ENCODE measurements at regions not wholly inside any gene's neighbourhood (a gene's known extent, or its start where the extent isn't known, plus 50 kb on each side); places are given as distances from the start of the nearest gene placed in this dataset.
"Not testable (repeated sequence)": the region's sequence is repeated elsewhere in the genome, so short reads cannot be mapped to it uniquely, and the experiment has no call there.

DNA sequence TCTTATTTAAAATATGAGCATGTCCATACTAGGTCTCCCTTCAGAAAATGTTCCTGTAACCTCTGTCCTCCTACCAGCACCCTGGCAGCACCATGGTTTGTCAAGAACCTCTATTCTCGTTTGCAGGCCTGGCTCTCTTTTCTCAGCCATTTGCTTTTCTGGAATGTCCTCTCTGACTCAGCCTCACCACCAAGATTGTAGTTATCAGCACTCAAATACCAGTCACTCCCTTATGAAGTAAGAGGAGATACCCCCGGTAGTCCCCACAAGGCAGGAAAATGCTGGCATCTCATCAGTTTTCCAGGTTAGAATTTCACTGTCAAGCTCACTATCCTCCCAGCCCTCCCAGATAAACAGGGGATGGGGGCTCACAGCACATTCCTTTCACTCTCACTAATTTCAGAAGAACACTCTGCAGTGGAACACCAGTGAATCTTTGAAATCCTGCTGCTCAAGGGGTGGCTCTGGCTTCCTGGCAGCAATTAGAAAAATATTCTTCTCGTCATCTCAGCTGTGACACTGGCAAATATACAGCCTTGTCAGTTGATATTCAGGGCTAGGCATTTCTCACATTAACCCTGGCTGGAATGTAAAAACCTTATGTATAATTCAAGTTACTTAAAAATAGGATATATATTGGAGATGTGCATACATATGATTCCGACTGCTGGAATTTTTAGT, 129.2 kb downstream of the TBX18 start:
- no peak for DNase-seq

DNA sequence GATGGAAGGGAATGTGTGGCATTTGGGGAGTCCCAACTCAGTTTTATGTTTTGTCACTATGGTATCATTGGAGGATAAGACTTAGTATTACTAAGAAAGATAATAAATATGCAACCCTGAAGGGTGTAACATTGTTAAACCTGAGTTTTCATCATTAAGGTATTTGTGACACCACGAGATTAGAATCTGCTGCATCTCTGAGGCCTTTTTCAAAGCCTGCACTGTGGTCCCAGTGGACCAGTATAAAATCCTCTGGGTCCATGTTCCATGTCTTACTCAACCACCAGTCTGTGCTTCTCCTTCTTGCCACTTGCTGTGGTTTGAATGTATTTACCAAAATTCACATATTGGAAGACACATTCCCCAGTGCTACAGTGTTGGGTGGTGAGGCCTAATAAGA, 130.6 kb downstream of the TBX18 start:
- DNase-seq = no peak

DNA sequence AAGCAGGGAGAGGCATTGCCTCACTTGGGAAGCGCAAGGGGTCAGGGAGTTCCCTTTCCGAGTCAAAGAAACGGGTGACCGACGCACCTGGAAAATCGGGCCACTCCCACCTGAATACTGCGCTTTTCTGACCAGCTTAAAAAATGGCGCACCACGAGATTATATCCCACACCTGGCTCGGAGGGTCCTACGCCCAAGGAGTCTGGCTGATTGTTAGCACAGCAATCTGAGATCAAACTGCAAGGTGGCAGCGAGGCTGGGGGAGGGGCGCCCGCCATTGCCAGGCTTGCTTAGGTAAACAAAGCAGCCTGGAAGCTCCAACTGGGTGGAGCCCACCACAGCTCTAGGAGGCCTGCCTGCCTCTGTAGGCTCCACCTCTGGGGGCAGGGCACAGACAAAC, 137.9 kb downstream of the TBX18 start:
- not testable (repeated sequence) for DNase-seq

DNA sequence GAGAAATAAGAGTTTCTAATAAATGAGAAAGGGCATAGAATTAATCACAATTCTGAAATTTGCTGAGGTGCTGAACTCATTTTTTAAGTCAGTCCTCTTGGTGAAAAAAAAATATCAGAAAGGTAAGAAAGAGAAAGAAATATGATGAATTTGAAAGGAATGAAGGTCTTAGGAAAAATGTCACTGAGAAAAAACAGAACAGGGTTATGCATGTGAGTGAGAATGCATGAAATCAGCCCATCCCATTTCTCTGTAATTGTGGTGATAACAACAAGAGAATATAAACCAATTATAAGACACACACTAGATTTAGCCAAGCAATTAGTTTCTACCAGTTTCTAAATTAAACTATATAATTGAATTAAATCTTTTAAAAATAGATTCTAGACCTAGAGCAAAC, 138.9 kb downstream of the TBX18 start:
- DNase-seq = no peak

DNA sequence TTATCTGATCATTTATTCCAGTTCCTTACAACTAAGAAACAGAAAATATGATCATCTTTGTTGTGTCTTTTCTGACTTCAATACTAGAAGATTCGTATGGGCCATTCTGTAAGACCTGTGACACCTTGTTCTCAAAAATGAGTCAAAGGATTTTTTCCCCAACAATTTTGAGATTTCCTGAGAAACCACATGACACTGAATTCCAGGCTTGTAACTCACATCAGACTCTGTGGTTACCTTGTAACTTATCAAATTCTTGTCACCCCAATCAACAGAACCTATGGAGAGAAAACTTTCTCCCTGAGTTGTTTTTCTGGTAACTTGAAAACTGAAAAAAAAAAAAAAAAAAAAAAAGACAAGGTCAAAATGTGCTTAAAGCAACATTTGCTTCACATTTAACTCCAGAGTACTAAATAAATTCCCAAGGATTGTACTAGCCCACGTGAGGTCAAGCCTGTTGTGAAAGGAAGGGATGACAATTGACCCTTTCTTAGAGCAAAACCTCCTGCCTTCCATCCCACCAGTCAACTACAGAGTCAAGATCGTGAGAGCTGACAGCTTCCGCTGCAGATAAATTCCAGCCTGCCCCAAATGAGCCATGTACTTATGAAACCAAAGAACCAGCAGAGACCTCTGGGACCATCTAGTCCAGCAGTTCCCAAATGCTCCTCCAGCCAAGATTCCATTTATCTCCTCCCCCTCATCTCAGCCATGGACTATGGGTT, 140.3 kb downstream of the TBX18 start:
- no peak for DNase-seq

DNA sequence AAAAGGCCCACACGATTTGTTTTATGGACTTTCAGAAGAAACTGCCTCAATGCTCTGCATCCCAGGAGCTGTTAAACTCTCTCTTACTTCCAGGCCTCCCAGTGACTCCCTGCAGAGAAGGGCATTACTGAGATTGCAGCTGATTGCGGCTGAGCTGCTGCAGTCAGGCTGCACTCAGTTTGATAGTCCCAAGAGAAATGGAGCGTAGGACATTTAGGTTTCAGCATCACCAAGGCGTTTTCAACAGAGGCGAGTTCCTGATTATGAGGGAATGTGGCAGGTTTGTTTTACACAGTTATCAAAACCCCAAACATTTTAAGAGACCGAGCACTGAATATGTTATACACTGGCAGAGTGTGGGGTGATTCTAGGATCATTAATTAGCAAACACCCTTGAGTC, 145.6 kb downstream of the TBX18 start:
- DNase-seq = no peak

DNA sequence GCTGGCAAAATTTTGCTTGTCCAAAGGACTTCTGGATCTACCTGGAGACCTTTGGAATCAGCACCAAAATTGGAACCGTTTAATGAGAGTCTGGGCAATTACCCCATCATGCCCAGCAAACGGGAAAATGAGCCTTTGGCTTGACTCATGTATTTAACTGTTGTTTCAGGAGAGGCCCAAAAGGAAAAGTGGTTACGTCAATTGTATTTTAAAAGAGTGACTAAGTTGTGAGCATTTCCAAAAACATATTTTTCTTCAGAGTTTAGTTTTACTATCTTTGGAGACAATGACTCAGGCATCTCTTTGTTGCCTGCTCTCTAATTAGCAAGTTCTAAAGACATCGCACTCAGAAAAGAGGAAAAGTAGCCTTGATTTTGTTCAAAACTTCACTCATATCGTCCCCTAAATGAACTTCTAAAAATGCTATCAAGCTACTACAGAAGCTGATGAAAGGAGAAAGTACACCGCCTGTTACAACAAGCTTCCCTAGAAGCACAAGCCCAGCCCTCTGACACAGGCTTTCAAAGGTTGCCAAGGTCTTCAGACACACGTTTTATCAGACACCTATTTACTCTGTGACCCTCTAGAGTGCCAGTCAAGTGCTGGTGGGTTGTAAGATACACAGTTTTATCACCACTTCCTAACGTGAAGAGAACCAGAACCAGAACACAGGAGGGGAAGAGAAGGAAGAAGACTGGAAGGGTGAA, 146.2 kb downstream of the TBX18 start:
- no peak for DNase-seq

DNA sequence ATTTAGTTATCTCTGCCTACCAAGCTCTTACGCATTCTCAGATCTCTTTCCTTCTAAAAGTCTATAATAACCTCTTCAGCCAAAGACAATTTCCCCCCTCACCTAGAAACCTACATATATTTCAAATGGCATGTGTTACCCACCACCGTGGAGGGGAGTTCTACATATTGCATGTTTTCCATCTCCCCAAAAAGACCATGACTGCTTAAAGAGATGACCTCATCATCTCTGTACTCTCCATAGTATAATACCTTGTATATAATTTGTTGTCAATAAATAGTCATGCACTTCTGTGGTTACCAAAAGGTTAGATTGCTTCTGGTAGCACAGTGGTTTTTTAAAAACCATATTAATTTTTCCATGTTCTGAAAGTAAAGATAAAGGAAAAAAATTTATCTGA, 148.4 kb downstream of the TBX18 start:
- DNase-seq = no peak

DNA sequence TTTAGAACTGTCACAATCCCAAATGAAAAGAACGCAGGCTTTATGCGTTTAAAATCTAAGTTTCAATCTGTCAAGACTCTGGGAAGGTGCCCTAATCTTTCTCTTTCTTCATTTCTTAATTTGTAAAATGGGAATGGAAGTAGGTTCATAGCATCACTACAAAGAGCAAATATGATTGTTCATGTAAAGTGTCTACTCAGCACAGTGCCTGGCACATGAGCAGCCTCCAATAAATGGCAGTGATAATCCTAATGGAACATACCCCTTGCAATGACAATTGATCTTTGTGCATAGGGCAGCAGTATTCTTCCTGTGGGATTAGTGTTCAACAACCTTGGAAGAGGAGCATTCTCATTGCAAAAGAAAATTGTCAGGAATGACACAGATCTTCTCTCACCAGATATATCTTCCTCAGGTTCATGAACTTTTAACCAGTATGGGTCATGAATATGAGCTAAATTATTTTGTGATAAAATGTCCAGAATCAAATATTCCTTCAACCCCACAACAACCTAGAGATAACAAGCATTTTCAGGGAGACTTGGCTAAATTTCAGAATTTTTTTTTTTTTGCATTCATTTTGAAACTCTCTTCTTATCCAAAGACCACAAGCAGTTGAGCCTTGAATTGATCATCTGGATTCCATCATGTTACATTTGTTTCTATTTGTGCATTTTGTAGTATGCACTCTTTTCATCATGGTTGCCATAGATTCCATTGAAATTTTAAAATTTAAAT, 149.1 kb downstream of the TBX18 start:
- no peak for DNase-seq

DNA sequence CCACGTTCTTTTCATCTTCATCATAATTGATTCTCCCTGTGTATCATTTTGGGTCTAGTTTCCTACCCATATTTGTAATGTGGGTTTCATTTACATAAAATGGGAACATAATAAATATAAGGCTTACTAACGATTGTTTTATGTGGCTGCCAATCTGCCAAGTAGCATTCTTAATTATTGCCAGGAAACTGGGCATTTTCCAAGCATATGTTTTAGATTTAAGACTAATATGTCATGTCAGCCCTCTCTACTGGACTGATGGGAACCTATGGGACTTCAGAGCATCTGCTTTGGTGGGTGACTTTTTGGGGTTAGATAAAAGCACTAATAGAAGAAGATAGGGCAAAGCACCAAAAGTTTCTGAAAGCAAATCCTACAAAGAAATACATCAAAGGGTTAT, 157.5 kb downstream of the TBX18 start:
- no peak for DNase-seq

DNA sequence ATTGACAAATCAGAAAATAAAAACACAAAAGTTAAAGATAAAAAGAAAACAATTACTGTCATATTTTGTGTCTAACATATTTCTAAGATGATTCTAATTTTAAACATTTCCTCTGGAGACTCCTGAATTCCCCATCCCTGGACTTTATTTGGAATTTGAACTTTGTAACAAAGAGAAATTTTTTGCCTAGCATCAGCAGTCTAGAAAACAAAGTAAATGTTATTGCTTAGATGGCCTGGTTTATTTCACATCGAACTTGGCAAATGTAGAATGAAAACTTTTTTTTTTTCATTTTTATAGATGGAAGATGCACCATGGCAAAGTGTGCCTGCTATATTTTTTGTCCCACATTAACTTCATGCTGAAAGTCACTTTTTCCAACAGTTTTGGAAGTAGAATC, 159.1 kb downstream of the TBX18 start:
- no peak for DNase-seq

DNA sequence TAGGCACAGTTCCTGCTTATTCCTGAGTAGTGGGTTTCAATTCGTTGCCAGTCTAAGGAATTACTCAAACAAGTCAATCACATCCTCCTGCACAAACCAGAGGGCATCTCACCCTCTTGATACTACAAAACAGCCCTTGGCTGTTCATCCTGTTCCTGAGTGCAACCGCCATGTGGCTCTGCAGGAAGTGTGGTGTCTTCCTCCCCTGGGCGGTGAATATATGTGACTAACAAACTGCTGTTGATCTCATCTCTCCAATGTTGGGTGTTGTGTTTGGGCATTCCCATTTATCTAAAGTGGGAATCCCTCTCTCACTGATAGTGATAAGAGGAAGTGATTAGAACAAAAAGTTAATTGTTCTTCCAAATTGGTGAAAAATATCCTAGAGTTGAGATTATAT, 163.0 kb downstream of the TBX18 start:
- no peak for DNase-seq

DNA sequence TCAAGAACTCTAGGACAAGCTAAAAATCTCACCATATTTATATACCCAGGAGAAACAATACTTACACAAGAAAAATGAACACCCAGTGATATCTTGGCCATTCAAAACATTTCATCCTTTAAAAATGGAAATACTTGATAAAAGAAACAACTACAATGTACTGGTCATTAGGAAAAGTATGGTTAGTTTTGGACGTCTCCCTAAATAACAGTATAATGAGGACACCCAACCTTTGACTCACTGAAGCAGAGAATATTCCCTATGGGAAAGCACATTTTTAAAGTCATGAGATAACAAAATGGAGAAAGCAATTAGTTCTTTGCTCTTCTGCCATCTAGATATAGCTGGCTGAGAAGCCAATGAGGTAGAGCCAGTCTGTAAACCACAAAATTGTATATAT, 164.4 kb downstream of the TBX18 start:
- no peak for DNase-seq

DNA sequence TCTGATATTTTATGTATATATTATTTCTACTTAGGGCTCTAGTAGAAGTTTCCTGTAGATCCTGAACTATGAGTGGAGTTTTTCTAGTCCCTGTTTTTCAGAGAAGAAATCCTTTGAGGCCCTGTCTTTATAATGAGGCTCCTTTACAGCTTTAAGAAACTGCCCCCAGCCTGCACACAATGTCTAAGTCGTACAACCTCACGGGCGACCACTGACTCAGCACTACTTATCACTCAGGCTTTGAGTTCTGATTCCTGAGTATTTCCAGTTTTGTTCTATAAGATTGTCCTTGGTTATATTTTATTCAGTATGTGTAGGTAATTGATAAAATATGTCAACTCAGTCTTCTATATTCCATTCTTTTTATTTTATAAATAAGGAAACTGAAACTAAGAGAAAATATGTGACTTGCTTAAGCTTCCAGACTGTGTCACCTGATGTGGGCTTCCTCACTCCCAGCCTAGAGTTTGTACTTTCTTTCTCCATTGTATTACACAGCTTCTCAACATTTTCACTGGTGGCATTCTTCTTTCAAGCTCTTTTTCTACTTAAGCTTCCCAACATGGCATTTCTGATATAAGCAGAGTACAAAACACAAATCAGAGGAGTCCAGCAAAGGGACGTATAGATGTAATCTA, 167.0 kb downstream of the TBX18 start:
- no peak for DNase-seq

DNA sequence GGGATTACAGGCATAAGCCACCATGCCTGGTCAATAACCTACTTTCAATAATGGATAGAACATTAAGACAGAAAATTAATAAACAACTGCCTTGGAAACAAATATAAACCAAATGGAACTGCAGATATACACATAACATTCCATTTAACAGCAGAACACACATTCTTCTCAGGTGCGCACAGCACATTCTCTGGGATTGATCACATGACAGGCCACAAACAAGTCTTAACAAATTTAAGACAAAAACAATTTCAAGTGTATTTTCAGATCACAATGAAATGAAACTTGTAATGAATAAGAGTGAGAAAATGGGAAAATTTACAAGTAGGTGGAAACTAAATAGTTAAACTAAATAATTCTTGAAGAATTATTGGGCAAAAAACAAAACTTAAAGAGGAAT, 167.9 kb downstream of the TBX18 start:
- DNase-seq = no peak

DNA sequence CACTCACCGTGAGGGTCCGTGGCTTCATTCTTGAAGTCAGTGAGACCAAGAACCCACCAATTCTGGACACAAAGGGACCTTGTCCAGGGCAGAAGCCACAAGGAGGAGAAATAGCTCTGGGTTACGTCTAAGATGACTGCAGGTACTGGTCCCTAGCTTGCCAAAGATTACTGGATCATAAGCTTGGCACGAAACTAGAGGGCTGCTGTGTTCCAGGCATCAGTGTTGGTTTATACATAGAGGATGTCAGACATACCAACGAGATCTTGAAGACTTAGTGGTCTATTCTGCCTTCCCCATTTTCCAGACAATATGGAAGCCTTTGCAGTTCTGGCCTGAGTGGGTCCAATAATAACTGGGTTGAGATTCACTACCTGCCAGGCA, 175.7 kb downstream of the TBX18 start:
- DNase-seq = no peak

DNA sequence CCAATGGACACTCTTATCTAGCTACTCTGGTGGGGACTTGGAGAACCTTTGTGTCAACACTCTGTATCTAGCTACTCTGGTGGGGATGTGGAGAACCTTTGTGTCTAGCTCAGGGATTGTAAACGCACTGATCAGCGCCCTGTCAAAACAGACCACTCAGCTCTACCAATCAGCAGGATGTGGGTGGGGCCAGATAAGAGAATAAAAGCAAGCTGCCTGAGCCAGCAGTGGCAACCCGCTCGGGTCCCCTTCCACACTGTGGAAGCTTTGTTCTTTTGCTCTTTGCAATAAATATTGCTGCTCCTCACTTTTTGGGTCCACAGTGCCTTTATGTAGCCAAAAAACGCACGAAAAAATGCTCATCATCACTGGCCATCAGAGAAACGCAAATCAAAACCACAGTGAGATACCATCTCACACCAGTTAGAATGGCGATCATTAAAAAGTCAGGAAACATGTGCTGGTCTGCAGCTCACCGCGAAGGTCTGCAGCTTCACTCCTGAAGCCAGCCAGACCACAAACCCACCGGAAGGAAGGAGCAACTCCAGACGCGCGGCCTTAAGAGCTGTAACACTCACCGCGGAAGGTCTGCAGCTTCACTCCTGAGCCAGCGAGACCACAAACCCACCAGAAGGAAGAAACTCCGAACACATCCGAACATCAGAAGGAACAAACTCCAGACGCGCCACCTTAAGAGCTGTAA, 176.3 kb downstream of the TBX18 start:
- DNase-seq = not testable (repeated sequence)

DNA sequence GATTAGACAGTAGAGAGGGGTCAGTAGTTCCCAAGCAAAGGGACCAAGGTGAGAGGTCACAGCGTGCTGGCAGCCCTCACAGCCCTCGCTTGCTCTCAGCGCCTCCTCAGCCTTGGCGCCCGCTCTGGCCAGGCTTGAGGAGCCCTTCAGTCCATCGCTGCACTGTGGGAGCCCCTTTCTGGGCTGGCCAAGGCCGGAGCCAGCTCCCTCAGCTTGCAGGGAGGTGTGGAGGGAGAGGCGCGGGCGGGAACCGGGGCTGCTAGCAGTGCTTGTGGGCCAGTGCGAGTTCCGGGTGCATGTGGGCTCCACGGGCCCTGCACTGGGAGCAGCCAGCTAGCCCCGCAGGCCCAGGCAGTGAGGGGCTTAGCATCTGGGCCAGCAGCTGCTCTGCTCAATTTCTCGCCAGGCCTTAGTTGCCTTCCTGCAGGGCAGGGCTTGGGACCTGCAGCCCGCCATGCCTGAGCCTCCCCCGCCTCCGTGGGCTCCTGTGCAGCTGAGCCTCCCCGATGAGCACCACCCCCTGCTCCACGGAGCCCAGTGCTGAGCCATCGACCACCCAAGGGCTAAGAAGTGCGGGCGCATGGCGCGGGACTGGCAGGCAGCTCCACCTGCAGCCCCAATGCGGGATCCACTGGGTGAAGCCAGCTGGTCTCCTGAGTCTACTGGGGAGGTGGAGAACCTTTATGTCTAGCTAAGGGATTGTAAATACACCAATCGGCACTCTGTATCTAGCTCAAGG, 177.0 kb downstream of the TBX18 start:
- not testable (repeated sequence) for DNase-seq

DNA sequence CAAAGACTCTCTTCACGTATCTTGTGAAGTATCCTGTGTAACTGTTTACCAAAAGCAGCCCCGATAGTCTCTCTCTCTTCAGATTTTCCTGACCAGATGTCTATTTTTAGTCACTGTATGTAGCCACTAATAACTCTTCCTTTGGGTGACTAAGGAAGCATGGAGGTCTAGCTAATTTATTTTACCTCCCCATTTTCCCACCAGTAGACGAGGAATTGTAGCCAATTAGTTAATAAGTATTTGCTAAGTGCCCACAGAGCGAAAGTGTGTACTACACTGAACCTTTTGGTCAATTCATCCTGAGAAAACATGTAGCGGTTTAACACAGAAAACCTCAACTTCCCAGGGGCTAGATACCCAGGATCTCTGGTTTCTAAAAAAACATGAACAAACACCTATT, 180.6 kb downstream of the TBX18 start:
- no peak for DNase-seq

DNA sequence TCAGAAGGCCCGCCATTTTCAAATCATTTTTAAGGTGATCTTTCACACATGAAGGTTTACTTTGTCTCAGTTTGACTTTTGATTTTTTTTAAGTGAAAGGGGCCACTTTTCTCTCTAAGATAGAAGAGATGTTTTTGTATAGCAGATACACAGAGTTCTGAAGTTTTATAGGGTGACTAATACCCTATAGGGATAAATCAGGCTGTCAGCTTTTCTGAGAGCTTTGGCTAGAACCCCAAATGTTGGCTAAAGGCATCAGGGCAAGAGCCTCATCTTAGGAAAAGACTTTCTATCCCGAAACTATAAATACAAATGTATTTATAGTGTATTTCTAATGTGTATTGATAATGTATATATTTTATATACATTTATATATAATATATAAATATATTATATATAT, 181.4 kb downstream of the TBX18 start:
- no peak for DNase-seq

DNA sequence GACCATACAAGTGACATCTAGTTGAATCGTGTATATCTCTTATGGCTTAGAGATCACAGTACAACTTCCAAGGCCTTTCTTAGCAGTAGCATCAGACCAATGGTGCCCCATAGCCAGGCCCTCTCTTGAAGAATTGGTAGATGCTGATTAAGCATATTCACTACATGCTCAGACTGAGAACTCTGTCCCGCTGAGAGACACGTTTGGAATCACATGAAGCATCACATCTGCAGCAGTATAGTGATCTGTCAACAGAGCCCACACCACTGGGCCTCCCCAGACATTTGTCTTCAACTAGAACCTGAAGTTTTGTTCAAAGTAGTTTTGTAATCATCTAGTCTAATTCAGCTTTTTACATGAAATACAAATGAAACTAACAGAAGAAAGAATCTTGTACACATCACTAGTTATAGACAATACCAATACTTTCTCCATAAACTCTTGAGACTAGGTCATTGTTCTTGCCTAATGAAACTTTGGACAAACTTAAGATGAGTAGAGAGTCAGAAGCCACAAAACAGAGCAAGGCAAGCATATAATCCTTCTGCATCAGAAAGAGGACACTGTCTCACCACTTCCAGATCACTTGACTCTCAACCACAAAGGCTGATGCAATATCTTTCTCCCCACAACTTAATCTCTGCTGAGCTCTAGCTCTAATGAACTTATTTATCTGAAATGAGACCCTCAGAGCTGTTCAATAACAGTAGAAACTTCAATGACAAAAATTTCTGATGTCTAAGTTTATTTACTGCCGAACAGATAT, 182.7 kb downstream of the TBX18 start:
- no peak for DNase-seq
